NCI-H2081 treated with DMSO at 0.1 percent for 48 hours (cell line): ENCODE measurements at regions not wholly inside any gene's neighbourhood (a gene's known extent, or its start where the extent isn't known, plus 50 kb on each side); places are given as distances from the start of the nearest gene placed in this dataset.

Experiments
- DNase-seq: peaks from one replicate; lab custom pipeline; 2025; lab: John Stamatoyannopoulos, UW

- no peak for DNase-seq
Observed at GRCh38 chr13:44022196-44022595, 142.5 kb downstream of the LACC1 start.

- DNase-seq: no peak
Observed at GRCh38 chr13:44024167-44024845, 144.6 kb downstream of the LACC1 start.

- no peak for DNase-seq
Observed at GRCh38 chr13:44024846-44025195, 145.1 kb downstream of the LACC1 start.

GRCh38 chr13:44026194-44026593, 146.5 kb downstream of the LACC1 start:
- DNase-seq: no peak

GRCh38 chr13:44028734-44029133, 149.0 kb downstream of the LACC1 start:
- no peak for DNase-seq

- no peak for DNase-seq
Observed at GRCh38 chr13:44030615-44031014, 150.9 kb downstream of the LACC1 start.

- DNase-seq: no peak
Observed at GRCh38 chr13:44031555-44031954, 151.9 kb downstream of the LACC1 start.

GRCh38 chr13:44032802-44033201, 153.1 kb downstream of the LACC1 start:
- no peak for DNase-seq

GRCh38 chr13:44035400-44035799, 155.7 kb downstream of the LACC1 start:
- DNase-seq: no peak

GRCh38 chr13:44040070-44040817, 160.5 kb downstream of the LACC1 start:
- no peak for DNase-seq

GRCh38 chr13:44040818-44041100, 161.1 kb downstream of the LACC1 start:
- no peak for DNase-seq

GRCh38 chr13:44044547-44045179, 165.0 kb downstream of the LACC1 start:
- DNase-seq: no peak

- DNase-seq: no peak
Observed at GRCh38 chr13:44045180-44045562, 165.5 kb downstream of the LACC1 start.

GRCh38 chr13:44046428-44046827, 166.7 kb downstream of the LACC1 start:
- DNase-seq: no peak

GRCh38 chr13:44048326-44048725, 168.6 kb downstream of the LACC1 start:
- no peak for DNase-seq

- DNase-seq: no peak
Observed at GRCh38 chr13:44049081-44049945, 169.6 kb downstream of the LACC1 start.

- no peak for DNase-seq
Observed at GRCh38 chr13:44050450-44051063, 170.9 kb downstream of the LACC1 start.

- DNase-seq: no peak
Observed at GRCh38 chr13:44051405-44051804, 171.7 kb downstream of the LACC1 start.

- DNase-seq: no peak
Observed at GRCh38 chr13:44051918-44052675, 172.4 kb downstream of the LACC1 start.

GRCh38 chr13:44052780-44053184, 173.1 kb downstream of the LACC1 start:
- no peak for DNase-seq

- DNase-seq: no peak
Observed at GRCh38 chr13:44053208-44053607, 173.5 kb downstream of the LACC1 start.
